BE2C (cell line): ENCODE measurements at regions not wholly inside any gene's neighbourhood (a gene's known extent, or its start where the extent isn't known, plus 50 kb on each side); places are given as distances from the start of the nearest gene placed in this dataset.

ENCODE experiments used
- DNase-seq: peaks from one replicate; pipeline ENCODE4 v3.0.0-alpha.2; 2020
- H3K27me3 ChIP-seq: fragments of 250-450 bp; sonication (Bioruptor Pico); 2 replicates; pipeline ENCODE4 v1.5.1; 2020; ENCODE audit warnings: mild to moderate bottlenecking
- H3K36me3 ChIP-seq: fragments of 250-450 bp; sonication (Bioruptor Pico); 2 replicates; pipeline ENCODE4 v1.5.1; 2020; ENCODE audit warnings: mild to moderate bottlenecking
- H3K4me1 ChIP-seq: fragments of 250-450 bp; sonication (Bioruptor Pico); 2 replicates; pipeline ENCODE4 v1.5.1; 2020
- H3K4me3 ChIP-seq: 2 replicates; pipeline ENCODE4 v1.5.1; 2011; ENCODE audit warnings: low read depth, low read length
- H3K9me3 ChIP-seq: fragments of 250-450 bp; sonication (Bioruptor Pico); 2 replicates; pipeline ENCODE4 v1.5.1; 2020
- CTCF ChIP-seq: IDR thresholded peaks from 2 replicates; pipeline ENCODE4 v1.5.1; 2012; ENCODE audit warnings: mild to moderate bottlenecking, low read depth, low read length

- no peak for DNase-seq
Observed at GRCh38 chr6:169935861-169936260, 184.4 kb downstream of the ERMARD start.

GRCh38 chr6:169935348-169935718 is 183.9 kb downstream of the ERMARD start:
- Histone ChIP-seq H3K36me3 (no peaks in the 10 kb centered on the region), H3K27me3 (no peaks in the 10 kb centered on the region), H3K4me1 (no peaks in the 10 kb centered on the region), H3K4me3 (no peak overlapping the region), H3K9me3 (no peaks in the 10 kb centered on the region)
- no peak for TF ChIP-seq CTCF
- no peak for DNase-seq

More at GRCh38 chr6:169935861-169936260, 184.4 kb downstream of the ERMARD start:
- Histone ChIP-seq H3K4me1 (peaks cover 1% of the 10 kb centered on the region; the same call in 1 of the 2 replicates), H3K9me3 (no peaks in the 10 kb centered on the region), H3K27me3 (no peaks in the 10 kb centered on the region), H3K4me3 (no peak overlapping the region), H3K36me3 (no peaks in the 10 kb centered on the region)
- TF ChIP-seq CTCF: no peak

- TF ChIP-seq CTCF: no peak
- Histone ChIP-seq H3K4me3 (no peak overlapping the region), H3K4me1 (no peaks in the 10 kb centered on the region), H3K27me3 (no peaks in the 10 kb centered on the region), H3K9me3 (no peaks in the 10 kb centered on the region), H3K36me3 (no peaks in the 10 kb centered on the region)
- no peak for DNase-seq
Observed at GRCh38 chr6:169934699-169935347, 183.4 kb downstream of the ERMARD start.

- no peaks in the 10 kb centered on the region for H3K9me3 ChIP-seq
- no peaks in the 10 kb centered on the region for H3K27me3 ChIP-seq
- DNase-seq: no peak
- no peak for TF ChIP-seq CTCF
- H3K4me3 ChIP-seq: no peak overlapping the region
- no peaks in the 10 kb centered on the region for H3K4me1 ChIP-seq
- no peaks in the 10 kb centered on the region for H3K36me3 ChIP-seq
Observed at GRCh38 chr6:169933839-169934698, 182.6 kb downstream of the ERMARD start.

- no peak for TF ChIP-seq CTCF
- H3K27me3 ChIP-seq: no peaks in the 10 kb centered on the region
- H3K4me1 ChIP-seq: no peaks in the 10 kb centered on the region
- H3K4me3 ChIP-seq: no peak overlapping the region
- no peaks in the 10 kb centered on the region for H3K9me3 ChIP-seq
- no peaks in the 10 kb centered on the region for H3K36me3 ChIP-seq
- no peak for DNase-seq
Observed at GRCh38 chr6:169933251-169933821, 181.9 kb downstream of the ERMARD start.
